HEK293 (cell line): ENCODE measurements at regions not wholly inside any gene's neighbourhood (a gene's known extent, or its start where the extent isn't known, plus 50 kb on each side); places are given as distances from the start of the nearest gene placed in this dataset.

Experiments used
- FEZF1 ChIP-seq: fragments of 450-650 bp; formaldehyde crosslinking; IDR thresholded peaks from 2 replicates; pipeline ENCODE4 v1.5.1; 2016; ENCODE audit warnings: missing biosample characterization, missing genetic modification characterization
- GLIS1 ChIP-seq: fragments of 450-650 bp; formaldehyde crosslinking; IDR thresholded peaks from 2 replicates; pipeline ENCODE4 v1.5.1; 2016; ENCODE audit warnings: missing biosample characterization, missing genetic modification characterization
- HOXA7 ChIP-seq: sonication (generic); formaldehyde crosslinking; IDR thresholded peaks from 2 replicates; pipeline ENCODE4 v1.8.1; 2022; ENCODE audit warnings: missing genetic modification reagents, borderline replicate concordance
- KLF16 ChIP-seq: fragments of 450-650 bp; formaldehyde crosslinking; IDR thresholded peaks from 2 replicates; pipeline ENCODE4 v1.5.1; 2017; ENCODE audit warnings: missing biosample characterization, missing genetic modification characterization
- ZFHX2 ChIP-seq: fragments of 450-650 bp; formaldehyde crosslinking; conservative IDR thresholded peaks from 2 replicates; pipeline ENCODE4 v1.5.1; 2016; ENCODE audit warnings: missing biosample characterization, missing genetic modification characterization
- ZNF140 ChIP-seq: fragments of 450-650 bp; formaldehyde crosslinking; IDR thresholded peaks from 2 replicates; pipeline ENCODE4 v1.5.1; 2016; ENCODE audit warnings: missing biosample characterization, missing genetic modification characterization
- ZNF266 ChIP-seq: fragments of 450-650 bp; formaldehyde crosslinking; IDR thresholded peaks from 2 replicates; pipeline ENCODE4 v1.5.1; 2016; ENCODE audit warnings: missing biosample characterization, missing genetic modification characterization, low read depth
- ZNF274 ChIP-seq, 2 experiments: fragments of 200-500 bp in 1 of 2; fragments of 450-650 bp in 1 of 2; sonication (Bioruptor generic) in 1 of 2; formaldehyde crosslinking in 1 of 2; IDR thresholded peaks; 2 replicates each; pipeline versions ENCODE4 v1.5.1 to v1.6.1; 2014 to 2016; ENCODE audit warnings: borderline replicate concordance in 1 of 2, inconsistent platforms in 1 of 2, low read length in 1 of 2, missing biosample characterization in 1 of 2, missing genetic modification characterization in 1 of 2
- ZNF785 ChIP-seq: fragments of 450-650 bp; formaldehyde crosslinking; IDR thresholded peaks from 2 replicates; pipeline ENCODE4 v1.5.1; 2016; ENCODE audit warnings: missing biosample characterization, missing genetic modification characterization
- TF ChIP-seq, protein P1 (sequence below): fragments of 450-650 bp; formaldehyde crosslinking; IDR thresholded peaks from 2 replicates; pipeline ENCODE4 v1.5.1; 2016; ENCODE audit warnings: missing biosample characterization, missing genetic modification characterization
- TF ChIP-seq, protein P2 (sequence below): fragments of 450-650 bp; formaldehyde crosslinking; IDR thresholded peaks from 2 replicates; pipeline ENCODE4 v1.5.1; 2016; ENCODE audit warnings: missing biosample characterization, missing genetic modification characterization

DNA sequence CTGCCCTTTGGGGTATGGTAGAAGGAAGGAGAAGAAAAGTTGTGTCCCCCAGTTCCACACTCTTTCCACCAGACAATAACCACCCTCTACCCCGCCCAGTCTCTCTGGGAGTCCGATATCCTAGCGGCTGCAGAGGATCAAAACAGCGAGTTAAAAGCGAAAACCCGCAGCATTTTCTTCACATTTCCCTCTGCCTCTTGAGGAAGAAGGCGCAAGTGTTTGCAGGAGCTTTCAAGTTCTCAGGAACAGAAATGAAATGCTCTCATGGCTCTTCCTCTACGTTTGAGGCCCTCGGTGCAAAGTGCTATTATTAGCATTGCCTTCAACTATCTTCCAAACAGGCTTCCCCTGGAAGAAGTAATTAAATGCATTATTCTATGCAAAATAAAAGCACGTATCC lies 52.2 kb upstream of the CCDC167 start:
- TF ChIP-seq, protein P1, sequence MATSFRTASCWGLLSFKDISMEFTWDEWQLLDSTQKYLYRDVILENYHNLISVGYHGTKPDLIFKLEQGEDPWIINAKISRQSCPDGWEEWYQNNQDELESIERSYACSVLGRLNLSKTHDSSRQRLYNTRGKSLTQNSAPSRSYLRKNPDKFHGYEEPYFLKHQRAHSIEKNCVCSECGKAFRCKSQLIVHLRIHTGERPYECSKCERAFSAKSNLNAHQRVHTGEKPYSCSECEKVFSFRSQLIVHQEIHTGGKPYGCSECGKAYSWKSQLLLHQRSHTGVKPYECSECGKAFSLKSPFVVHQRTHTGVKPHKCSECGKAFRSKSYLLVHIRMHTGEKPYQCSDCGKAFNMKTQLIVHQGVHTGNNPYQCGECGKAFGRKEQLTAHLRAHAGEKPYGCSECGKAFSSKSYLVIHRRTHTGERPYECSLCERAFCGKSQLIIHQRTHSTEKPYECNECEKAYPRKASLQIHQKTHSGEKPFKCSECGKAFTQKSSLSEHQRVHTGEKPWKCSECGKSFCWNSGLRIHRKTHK (tag by site-specific recombination) = no peak
- TF ChIP-seq, protein P2, sequence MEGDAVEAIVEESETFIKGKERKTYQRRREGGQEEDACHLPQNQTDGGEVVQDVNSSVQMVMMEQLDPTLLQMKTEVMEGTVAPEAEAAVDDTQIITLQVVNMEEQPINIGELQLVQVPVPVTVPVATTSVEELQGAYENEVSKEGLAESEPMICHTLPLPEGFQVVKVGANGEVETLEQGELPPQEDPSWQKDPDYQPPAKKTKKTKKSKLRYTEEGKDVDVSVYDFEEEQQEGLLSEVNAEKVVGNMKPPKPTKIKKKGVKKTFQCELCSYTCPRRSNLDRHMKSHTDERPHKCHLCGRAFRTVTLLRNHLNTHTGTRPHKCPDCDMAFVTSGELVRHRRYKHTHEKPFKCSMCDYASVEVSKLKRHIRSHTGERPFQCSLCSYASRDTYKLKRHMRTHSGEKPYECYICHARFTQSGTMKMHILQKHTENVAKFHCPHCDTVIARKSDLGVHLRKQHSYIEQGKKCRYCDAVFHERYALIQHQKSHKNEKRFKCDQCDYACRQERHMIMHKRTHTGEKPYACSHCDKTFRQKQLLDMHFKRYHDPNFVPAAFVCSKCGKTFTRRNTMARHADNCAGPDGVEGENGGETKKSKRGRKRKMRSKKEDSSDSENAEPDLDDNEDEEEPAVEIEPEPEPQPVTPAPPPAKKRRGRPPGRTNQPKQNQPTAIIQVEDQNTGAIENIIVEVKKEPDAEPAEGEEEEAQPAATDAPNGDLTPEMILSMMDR = no peak
- TF ChIP-seq HOXA7 (CRISPR knock-in tag) = no peak
- TF ChIP-seq ZNF785 (tag by site-specific recombination) = no peak
- TF ChIP-seq GLIS1 (tag by site-specific recombination) = no peak
- TF ChIP-seq ZNF266 = no peak
- TF ChIP-seq ZFHX2 = no peak
- TF ChIP-seq FEZF1 (tag by site-specific recombination) = no peak
- no peak for TF ChIP-seq ZNF274 (IDR thresholded peaks at IDR 0.05; ENCODE audit: low read length)
- TF ChIP-seq ZNF274 (tag by site-specific recombination; IDR thresholded peaks at IDR 0.05; ENCODE audit: borderline replicate concordance) = no peak
- TF ChIP-seq ZNF140 (tag by site-specific recombination) = no peak
- TF ChIP-seq KLF16 = no peak
